Stimulated activated CD4-positive, alpha-beta T cell treated with anti-CD3 and anti-CD28 coated beads, Interleukin-1b, Interleukin-23, amount 100 ng/mL, for 24 hours (primary cell): ENCODE measurements at regions not wholly inside any gene's neighbourhood (a gene's known extent, or its start where the extent isn't known, plus 50 kb on each side); places are given as distances from the start of the nearest gene placed in this dataset.
"Not testable (repeated sequence)": the region's sequence is repeated elsewhere in the genome, so short reads cannot be mapped to it uniquely, and the experiment has no call there.

Experiments used
- DNase-seq, 4 experiments: peaks; one replicate each; pipeline ENCODE4 v3.0.0-alpha.2; 2020; ENCODE audit warnings: low read depth in 4 of 4, low spot score in 1 of 4

DNA sequence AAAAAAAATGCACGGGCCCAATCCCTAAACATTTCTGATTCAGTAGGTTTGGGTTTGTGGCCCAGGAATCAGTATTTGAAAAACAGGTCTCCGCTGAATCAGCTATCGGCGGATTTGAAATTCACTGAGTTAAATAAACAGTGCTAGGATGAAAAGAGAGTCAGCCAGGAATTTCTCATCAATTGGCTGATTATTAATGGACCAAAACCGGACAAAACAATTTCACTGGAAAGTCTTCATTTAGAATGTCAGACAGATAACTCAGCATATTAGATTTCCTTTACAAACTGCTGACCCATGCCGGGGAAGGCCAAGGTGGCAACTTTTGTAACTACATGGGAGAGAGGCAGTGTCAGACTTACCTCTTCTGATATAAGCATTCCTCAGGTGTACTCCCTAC, 99.4 kb upstream of the LSM6 start:
- DNase-seq = no peak

DNA sequence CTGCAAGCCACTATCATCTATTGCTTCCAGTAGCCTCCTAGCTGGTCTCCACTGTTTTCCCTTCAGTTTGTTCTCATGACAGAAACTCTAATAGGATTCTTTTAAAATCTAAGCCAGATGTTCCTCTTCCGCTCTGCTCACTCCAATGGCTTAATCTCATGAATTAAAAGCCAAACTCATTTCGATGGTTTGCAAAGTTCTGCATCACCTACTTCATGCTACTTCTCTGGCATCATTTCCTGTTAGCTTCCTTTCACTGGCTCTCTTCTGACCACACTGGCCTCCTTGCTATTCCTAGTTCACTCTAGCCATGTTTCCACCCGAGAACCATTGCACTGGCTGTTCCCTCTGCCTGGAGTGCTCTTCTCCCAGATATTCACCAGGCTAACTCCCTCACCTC, 102.0 kb upstream of the LSM6 start:
- no peak for DNase-seq

DNA sequence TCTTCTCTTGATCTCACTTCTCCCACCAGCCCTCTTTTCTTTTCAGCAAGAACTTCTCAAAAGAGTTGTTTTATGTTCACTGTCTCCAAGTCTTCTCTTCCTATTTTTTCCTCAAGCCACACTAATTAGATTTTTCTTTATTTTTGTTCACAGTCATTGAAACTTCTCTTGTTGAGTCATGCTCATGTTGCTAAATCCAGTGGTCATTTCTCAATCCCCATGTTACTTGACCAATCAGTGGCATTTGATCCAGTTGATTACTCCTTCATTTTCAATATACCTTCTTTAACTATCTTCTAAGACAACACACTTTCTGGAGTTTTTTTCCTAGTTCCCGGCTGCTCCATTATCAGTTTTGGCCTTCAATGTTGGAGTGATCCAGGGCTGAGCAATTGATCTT, 103.1 kb upstream of the LSM6 start:
- DNase-seq = no peak

DNA sequence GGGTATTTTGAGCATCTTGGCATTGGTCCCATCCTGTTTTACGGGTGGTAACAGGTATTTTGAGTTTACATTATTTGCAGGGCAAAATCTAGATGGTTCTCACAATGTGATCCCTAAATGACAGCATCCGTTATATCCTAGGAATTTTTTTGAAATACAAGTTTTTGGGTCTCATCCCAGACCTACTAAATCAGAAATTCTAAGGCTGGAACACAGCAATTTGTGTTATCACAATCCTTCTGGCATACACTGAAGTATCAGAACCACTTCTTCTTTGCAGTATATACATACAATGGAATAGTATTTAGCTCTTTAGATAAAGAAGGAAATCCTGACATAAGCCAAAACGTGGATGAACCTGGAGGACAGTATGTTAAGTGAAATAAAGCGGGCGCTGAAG, 104.1 kb upstream of the LSM6 start:
- DNase-seq = no peak

DNA sequence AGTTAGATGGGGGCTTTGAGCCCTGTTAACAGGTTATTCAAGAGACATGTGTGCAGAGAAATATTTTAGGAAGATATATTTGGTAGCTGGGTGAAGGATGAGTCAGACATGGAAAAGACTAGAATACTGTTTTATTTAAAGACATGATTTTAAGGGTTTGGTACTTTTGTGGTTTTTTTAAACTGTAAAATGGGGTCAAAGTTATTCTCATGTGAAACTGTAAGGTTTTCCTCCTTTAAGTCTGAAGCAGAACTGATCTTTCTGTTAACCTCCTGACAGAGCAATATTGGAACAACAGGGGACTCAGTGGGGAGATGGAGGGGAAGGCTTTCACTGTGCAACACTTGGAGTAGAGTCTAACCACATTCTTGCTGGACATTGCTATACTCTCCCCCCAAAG, 112.4 kb upstream of the LSM6 start:
- DNase-seq = no peak

DNA sequence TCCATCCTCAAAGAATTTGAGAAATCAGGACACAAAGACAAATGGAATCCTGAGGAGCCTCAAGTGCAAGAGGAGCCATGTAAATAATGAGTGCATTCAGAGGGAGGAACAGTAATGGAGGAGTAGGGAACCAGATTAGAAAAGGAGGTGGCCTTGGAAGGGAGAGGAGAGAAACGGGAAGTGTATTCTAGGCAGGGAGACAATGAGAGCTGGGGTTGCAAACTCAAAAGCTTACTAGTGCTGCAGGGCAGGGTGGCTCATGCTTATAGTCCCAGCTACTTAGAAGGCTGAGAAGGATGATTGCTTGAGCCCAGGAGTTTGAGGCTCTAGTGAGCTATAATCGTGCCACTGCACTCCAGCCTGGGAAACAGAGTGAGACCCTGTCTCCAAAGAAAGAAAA, 113.2 kb upstream of the LSM6 start:
- no peak for DNase-seq

DNA sequence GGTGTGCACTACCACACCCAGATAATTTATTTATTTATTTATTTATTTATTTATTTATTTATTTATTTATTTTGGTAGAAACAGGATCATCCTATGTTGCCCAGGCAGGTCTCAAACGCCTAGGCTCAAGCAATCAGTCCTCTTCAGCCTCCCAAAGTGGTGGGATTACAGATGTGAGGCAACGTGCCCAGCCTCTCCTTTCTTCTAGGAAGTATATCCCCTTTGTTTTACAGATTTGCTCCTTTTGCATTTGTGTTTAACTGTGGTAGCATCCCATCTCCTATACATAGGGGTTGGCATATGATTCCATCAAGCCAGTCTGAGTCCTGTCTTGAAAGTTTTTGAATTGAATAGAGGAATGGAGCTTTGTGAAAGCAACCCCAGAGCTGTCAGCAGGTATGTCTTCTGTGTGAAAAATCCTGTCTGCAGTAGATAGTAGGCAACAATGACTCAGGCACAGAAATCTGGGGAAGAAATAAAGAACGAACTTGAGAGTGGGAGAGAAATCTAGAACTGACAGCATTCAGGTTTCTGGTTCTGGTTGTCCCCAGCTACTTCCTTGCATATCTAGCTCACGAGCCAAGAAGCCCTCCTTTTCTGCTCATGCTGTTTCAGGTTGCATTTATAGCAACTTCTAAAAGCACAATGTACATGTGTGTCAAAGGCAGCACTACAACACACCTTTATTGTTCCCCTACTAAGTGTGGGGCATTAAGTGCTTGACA, 113.7 kb upstream of the LSM6 start:
- DNase-seq = no peak

DNA sequence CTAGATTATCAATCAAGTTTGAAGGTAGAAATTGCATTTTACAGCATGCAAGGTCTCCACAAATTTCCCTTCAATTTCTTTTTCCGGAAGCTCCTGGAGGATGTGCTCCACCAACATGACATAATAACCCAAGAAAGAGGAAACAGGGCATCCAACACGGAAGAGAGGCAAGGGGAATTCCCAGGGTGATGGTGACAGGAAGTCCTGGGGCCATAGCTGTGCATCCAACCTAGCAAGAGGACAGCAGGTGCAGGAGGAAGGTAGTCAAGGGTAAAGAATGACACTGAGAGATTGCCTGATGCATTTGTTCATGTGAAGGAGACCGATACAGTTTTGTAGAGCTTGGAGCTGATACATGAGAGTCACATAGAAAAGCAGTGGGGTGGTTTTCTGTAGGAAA, 115.7 kb upstream of the LSM6 start:
- DNase-seq = no peak

DNA sequence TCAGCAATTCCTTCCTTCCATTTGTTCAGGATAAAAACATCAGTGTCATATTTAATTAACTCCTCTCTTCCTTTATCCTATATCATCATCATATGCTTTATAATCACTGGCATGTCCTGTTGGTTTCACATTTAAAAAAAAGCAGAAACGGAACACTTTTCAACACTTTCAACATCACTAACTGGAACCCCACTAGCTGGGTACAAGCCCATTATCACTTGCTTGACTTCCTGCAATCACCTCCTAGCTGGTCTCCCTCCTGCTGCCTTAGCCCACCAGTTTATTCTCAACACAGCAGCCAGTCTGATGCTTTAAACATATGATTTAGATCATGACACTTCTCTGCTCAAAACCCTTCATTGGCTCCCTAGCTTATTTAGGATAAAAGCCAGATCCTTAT, 116.4 kb upstream of the LSM6 start:
- DNase-seq = no peak

DNA sequence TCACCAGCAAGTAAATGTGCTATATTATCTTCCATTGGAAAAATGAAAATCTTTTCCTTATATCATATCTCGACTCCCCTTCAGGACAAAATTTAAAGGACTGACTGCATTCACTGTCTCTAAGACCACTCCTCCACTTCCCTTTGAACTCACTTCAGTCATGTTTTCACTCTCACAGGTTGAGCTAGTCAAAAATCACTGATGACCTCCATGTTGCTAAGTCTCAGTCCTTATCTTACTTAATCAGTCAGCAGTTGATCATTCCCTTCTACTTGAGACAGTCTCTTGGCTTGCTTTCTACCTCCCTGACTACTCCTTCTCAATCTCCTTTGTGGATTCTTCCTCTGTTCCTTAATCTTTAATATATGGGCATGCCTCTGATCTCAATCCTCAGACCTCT, 117.0 kb upstream of the LSM6 start:
- no peak for DNase-seq

DNA sequence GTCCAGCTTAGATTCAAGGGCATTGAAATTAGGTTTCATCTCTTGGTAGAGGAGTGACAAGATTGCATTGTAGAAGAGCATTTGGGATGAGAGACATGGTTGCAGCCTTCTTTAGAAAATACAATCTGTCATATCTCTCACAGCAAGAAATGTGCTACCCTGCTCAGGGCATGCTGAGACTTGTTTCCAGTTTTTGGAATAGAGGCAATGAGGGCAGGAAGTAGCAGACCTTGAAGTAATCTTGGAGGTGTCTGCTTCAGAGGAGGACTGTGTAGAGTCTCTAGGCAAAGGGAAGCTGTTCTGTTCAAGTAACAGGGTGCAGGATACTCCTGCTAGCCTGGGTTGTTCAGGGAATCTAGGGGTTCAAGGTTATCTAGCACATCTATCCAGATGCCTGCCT, 116.1 kb upstream of the ZNF827 start:
- no peak for DNase-seq

DNA sequence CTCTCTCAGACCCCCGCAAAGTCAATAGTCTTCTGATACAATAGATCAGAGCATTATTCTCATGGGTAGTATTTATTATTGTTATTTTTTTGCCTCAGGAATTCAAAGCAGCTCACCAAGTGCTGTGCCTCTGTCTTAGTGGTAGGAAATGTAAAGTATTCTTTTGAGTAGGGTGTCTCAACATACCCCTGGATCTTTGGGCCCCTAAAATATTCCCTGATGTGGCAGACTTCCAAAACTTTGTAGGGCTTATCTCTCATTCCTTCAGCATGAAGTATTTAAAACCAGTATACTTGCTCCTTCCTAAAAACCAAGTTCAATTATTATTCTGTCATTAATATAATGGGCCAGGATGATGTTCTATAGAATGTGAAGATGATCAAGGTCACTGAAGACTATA, 115.3 kb upstream of the ZNF827 start:
- no peak for DNase-seq

DNA sequence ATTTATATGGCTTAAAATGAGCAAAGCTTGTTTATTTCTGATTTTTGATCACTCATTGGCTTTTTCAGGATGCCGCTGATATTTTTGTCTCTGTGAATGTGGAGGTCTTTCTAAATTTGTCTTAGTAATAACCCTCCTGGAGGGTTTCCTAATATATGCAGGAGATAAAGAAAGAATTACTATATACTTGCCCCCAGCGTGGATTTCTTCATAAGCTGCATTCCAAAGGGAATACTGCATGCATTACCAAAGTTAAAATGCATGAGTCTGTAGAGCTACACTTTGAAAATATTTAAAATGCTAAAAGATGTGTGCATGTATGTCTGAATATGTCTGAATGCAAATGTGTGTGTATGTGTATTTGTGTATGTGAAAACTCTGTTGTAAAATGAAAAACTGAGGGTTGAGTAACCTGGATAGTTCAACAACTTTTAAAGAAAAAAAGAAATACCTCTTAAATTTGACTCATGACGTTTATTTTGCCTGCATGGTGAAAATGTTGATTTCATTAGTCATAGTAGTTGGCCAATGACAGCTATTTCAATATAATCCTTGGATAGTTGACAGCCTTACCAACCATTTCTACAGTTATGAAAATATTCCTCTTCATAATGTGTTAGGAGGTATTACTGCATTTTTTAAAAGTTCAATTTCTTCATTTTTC, 113.2 kb upstream of the ZNF827 start:
- DNase-seq = no peak

DNA sequence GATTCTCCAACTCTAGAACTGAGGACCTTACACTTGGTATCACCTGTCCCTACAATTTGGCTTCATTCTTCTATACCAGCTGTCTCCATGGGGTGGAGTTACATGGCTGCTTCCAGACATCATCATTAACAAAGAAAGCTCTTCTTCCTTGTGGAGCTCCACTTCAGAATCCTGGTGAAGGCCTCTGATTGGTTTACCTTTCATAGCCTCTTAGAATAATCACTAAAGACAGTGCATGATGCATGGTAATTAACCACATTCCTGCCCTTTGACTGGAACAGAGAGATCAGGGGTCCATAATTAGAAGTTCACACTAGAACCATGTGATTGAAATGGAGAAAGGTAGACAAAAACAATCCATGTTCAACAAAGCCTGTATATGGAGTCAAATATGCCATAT, 112.6 kb upstream of the ZNF827 start:
- no peak for DNase-seq

DNA sequence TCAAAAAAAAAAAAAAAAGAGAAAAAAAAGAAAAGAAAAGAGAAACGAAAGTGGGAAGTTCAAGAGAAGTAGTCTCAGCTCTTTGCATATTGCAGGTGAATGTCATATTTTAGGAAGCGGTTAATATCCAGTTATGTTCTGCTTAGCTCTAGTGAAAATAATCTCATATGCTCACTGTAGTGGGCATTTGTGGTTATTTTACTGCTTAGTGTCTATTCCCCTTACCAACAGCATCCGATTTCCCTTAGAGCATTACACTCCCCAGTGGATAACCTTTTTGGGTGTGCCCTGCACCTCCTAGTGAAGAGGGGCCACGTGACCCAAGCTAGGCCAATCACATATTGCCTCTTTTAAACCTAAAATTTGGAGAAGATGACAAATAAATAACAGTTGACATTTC, 111.2 kb upstream of the ZNF827 start:
- DNase-seq = no peak

DNA sequence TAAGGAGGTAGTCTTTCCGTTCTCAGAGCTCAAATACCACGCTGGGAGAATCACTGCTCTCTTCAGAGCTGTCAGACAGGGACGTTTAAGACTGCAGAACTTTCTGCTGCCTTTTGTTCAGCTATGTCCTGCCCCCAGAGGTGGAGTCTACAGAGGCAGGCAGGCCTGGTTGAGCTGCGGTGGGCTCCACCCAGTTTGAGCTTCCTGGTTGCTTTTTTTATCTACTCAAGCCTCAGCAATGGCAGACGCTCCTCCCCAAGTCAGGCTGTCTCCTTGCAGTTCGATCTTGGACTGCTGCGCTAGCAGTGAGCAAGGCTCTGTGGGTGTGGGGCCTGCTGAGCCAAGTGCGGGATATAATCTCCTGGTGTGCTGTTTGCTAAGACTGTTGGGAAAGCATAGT, 109.1 kb upstream of the ZNF827 start:
- DNase-seq = not testable (repeated sequence)

DNA sequence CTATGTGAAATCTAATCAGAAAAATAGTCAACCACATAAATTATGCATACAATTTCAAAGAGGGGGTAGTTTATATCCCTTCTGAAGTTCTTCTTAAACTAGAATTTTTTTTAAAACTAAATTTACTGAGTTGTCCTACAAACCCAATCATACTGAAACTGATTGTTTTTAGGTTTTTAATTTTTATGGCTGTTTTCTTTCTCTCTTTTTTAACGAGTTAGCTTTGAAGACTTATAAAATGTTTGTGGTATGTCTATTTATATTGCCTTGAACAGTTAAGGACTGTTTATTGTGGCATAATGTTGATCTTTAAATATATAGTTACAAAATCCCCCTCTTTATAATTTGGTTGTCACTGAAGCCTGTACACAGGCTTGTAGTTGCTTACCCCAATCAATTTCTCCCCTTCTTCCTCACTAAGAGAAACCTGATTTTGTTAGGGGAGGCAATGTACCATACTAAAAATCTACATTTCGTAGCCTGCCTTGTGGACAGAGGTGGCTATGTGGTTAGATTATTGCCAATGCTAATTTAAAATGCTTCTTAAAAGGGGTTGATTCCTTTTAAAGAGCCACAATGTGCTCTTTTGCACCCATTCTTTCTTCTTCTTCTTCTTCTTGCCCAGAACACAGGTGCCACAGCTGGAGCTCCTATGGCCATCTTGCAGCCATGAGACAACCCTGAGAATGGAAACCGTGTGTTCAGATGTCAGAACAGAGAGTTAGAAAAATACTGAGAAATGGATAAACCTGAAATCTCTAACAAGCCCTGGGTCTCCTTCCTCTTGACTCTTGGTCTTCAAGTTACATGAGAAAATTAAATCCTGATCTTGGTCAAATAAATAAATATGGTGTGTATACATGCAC, 102.7 kb upstream of the ZNF827 start:
- no peak for DNase-seq

DNA sequence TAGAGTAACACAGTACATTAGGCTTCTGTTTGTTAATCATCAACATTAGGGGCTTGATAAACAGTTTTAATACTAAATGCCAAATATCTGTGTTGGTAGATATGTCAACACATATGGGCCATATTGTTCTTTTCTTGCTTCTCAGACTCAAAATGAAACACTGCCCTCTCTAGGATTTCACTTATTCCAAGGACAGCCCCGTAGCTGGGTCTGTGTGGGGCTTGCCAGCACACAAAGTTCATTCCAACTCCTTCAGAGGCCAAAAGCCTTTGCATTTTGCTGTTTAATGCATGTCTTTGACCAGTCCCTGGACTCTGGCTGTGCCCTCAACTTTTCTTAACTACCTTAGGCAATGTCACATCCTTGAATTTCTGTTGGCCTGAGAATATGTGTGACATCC, 102.0 kb upstream of the ZNF827 start:
- no peak for DNase-seq

DNA sequence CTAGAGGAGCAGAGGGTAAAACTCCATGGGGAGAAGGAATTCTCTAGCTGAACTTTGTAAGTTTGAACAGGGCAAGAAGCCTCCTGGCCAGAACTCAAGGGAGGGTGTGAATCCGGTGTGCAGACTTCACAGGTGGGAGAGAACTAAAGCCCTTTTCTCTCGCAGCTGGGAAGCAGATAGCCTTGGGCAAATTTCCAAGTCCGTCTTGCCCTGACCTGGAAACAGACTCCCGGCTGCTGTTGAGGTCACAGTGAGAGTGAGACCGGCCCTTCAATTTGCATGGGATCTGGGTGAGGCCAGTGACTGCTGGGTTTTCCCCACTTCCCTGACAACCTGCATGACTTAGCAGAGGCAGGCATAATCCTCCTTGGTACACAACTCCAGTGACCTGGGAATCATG, 94.5 kb upstream of the ZNF827 start:
- no peak for DNase-seq

DNA sequence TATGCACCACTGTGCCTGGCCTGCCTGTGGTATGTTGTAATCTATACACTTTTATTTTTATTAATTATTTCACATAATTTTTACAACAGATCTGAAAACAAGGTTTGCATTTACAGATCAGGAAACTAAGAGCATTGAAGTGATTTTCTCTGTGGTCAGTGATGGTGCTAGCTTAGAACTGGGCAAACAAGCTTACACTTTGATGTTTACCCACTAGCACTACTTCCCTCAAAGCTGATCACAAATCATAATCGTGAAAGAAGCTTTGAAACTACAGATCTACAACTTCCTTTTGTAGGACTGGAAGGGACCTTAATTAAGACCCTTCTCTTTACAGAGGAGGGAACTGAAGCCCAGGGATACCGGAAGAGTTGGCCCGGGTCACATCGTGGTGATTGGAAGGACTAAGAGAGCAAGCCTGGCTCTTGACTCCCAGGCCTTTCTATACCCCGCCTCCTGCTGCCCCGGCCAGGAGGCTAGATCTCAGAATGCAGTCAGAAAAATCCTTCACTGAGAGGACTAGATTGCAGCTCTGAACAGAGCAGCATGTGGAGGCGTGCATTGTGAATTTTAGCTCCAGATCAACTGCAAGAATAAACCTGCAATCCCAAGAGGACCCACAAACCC, 93.7 kb upstream of the ZNF827 start:
- DNase-seq = no peak

DNA sequence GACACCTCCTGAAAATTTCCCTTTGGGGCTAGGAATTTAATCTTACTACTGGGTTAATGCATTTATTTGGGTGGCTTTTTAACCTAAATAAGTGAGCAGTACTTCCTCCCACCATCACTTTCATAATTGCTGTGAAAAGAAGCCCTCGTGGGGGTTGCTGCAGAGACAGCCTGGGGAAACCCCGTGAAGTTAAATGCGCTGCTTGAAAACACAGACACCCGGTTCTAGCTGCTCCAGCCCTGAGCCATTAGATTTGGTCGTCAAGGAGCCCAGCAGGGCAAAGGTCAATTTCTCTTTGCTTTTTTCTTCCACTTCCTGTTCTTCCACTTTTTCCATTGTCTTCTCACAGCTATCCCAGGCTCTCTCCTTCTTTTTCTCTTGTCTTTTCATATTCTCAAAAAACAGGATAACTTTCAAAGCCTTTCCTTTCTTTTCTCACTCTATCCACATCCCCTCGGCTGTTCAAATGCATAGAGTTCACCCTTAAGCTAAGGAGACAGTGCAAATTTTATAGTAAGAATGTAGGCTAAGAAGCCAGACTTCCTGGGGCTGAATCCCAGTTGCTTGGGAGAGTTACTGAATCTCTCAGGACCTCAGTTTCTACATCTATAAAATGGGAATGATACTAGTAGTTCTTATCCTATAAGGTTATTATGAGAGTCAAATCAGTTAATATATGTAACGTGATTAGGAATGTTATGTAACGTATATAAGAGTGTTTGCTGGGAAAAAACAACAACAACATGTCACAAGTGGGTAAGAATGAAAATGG, 91.5 kb upstream of the ZNF827 start:
- DNase-seq = peak in 1 of 4 experiments; percentile 1
